Small intestine (tissue), 7 donors: ENCODE measurements at regions not wholly inside any gene's neighbourhood (a gene's known extent, or its start where the extent isn't known, plus 50 kb on each side); places are given as distances from the start of the nearest gene placed in this dataset.
A peak's percentile ranks its signal among the peaks of the same experiment; 100 is the strongest.

Source experiments
- DNase-seq, 2 donors: peaks; one replicate each; pipeline versions ENCODE4 v3.0.0 to v3.0.0-alpha.2; 2013
- FAIRE-seq: peaks from 2 replicates; lab custom pipeline; 2012; peaks lifted over from hg19 to GRCh38; lab: Jason Lieb, UNC
- H3K27ac ChIP-seq, 3 donors: one replicate each; pipeline ENCODE4 v1.5.1; 2013; ENCODE audit warnings: low read length in 2 of 3, mild to moderate bottlenecking in 2 of 3, control low read depth in 1 of 3, inconsistent platforms in 1 of 3, low read depth in 1 of 3, moderate library complexity in 1 of 3
- H3K27me3 ChIP-seq, 3 donors: one replicate each; pipeline ENCODE4 v1.6.1; 2013; ENCODE audit warnings: low read length in 3 of 3, inconsistent platforms in 1 of 3; ENCODE audit not compliant: control insufficient read depth in 3 of 3, insufficient read depth in 3 of 3
- H3K36me3 ChIP-seq, 3 donors: one replicate each; pipeline ENCODE4 v1.6.1; 2013; ENCODE audit warnings: low read length in 3 of 3, inconsistent platforms in 1 of 3, low read depth in 1 of 3, mild to moderate bottlenecking in 1 of 3, moderate library complexity in 1 of 3; ENCODE audit not compliant: control insufficient read depth in 3 of 3, insufficient read depth in 2 of 3
- H3K4me1 ChIP-seq, 3 donors: one replicate each; pipeline ENCODE4 v1.6.1; 2013; ENCODE audit warnings: low read length in 2 of 3, inconsistent platforms in 1 of 3, low read depth in 1 of 3, mild to moderate bottlenecking in 1 of 3, moderate library complexity in 1 of 3; ENCODE audit not compliant: control insufficient read depth in 3 of 3, insufficient read depth in 2 of 3
- H3K4me3 ChIP-seq, 3 donors: one replicate each; pipeline ENCODE4 v1.5.1; 2013; ENCODE audit warnings: low read length in 3 of 3, control low read depth in 1 of 3, inconsistent platforms in 1 of 3, low read depth in 1 of 3, mild to moderate bottlenecking in 1 of 3, moderate library complexity in 1 of 3
- H3K9me3 ChIP-seq, 2 donors: one replicate each; pipeline ENCODE4 v1.6.1; 2013; ENCODE audit warnings: low read depth in 1 of 2, low read length in 1 of 2; ENCODE audit not compliant: control insufficient read depth in 2 of 2, insufficient read depth in 1 of 2
- WGBS, 3 donors: extraction: QIAGEN DNeasy Blood & Tissue Kit; methylation state at CpG; one replicate each; pipeline ENCODE4 v1.1.7; 2013; 5-methylcytosine and 5-hydroxymethylcytosine counted together
- donor health status: healthy with polysubstance abuse.
- donor health status: control.
- donor health status: control.
- donor health status: Bipolar disorder and iron deficiency.
- donor health status: healthy.

DNA sequence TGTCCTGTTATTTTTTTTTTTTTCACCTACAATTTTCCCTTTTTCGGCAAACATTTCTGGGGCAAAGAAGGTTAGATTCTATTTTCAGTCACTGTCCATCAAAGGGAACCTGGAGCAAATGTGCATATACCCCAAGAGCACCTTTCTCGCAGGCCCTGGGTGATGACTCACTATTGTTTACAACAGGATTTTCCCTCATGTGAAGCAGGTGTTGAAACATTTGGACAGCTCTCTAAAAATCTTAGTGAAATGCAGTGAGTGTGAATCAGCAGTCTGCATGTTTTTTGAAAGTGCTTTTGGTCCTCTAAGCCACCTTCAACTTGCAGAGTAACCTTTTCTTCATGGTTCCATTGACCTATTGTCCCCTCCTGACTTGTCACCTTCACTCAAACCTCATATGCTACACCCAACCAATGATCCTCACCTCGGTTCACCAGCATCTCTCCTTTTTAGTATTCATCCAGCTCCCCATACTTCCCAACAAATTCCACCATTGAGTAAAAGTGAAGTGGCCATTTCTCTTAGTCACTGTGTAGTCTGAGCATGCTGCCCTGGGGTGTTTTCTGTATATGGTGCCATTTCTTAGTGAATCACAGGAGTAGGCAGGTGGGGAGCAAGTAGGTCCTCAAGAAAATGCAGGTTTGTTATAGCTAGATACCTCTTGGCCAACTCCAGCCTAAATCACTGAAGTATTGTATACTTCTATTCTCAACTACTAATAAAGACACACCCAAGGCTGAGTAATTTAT is 260.2 kb downstream of the BMP4 start:
- Histone ChIP-seq H3K9me3 (no peaks in the 10 kb centered on the region), H3K4me3 (no peak overlapping the region), H3K27me3 (no peaks in the 10 kb centered on the region), H3K27ac (no peak overlapping the region), H3K36me3 (no peaks in the 10 kb centered on the region), H3K4me1 (no peaks in the 10 kb centered on the region)
- FAIRE-seq (no peak), DNase-seq (no peak)
- 60 to 79% (median 68%) methylated on average over 3 of the region's 3 CpGs for WGBS, 3 donors

DNA sequence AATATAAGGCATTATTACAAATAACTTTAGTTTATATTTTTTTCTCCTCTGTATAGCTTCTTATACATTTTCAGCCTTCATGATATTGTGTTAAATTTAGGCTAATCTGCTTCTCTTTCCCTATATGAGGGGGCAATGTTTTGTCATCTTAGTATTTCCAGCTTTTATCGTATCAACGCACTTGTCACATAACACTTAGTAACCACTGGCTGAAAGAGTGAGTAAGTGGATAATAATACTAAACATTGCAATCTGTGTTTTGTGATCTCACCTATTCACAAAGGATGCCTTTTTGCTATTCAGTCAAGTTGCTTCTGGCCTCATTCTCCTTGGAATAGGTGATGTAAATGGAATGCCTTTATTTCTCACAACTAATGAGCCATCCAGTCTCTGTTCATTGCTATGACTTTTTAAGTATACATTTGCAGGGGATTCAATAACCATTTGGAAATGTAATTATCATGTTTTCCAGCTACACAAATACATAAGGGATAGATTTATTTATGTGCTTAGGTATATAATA is 260.9 kb downstream of the BMP4 start:
- FAIRE-seq, result no peak
- 94 to 99% (median 94%) methylated on average over 2 of the region's 2 CpGs for WGBS, 3 donors

DNA sequence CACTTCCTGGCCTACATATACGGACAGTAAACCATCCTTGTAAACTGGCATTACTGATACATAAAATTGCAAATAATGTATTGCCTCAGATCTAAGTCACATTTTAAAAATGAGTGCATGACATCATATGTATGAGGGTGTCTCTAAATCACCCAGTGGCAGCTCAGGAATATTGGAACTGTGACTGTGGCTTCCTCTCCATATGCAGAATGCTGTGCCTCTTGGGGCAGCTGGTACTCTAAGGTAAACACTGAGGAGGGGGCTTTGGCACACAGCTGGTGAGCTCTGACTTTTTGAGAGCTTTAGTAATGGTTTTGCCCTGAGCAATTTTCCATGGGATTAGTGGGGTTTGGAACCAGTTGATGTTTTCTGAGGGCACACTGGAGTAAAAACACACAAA is 263.7 kb downstream of the BMP4 start:
- H3K4me1 ChIP-seq, result no peaks in the 10 kb centered on the region
- no peaks in the 10 kb centered on the region for H3K27me3 ChIP-seq
- H3K36me3 ChIP-seq, result no peaks in the 10 kb centered on the region
- no peaks in the 10 kb centered on the region for H3K9me3 ChIP-seq
- DNase-seq (no peak), FAIRE-seq (no peak)
- WGBS, 3 donors, result 72 to 92% (median 84%) methylated on average over 1 of the region's 1 CpG
- no peak overlapping the region for H3K4me3 ChIP-seq
- no peak overlapping the region for H3K27ac ChIP-seq

More for the DNA sequence above, 260.9 kb downstream of the BMP4 start:
- Histone ChIP-seq H3K27ac (no peak overlapping the region), H3K4me1 (no peaks in the 10 kb centered on the region), H3K27me3 (no peaks in the 10 kb centered on the region), H3K36me3 (no peaks in the 10 kb centered on the region), H3K4me3 (no peak overlapping the region), H3K9me3 (no peaks in the 10 kb centered on the region)
- no peak for DNase-seq

DNA sequence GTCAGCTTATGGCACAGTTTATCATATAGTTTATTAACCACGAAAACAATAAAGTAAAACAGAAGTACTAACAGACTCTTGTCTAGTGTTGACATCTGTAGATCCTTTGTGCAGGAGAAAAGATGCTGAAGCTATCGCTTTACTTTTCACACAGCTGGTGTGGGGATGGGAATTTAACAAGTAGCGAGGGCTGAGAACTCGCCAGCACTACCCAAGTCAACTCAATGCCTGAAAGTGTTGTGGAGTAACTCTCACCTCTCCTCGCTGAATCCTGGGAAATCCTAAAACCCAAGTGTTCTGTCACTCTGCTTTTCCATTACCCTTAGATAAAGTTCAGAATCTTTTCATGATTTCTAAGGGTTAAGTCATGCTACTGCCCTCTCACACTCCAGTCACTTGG is 264.2 kb downstream of the BMP4 start:
- H3K9me3 ChIP-seq, result no peaks in the 10 kb centered on the region
- FAIRE-seq (no peak), DNase-seq (no peak)
- H3K4me1 ChIP-seq, result no peaks in the 10 kb centered on the region
- H3K27ac ChIP-seq, result no peak overlapping the region
- 88 to 92% (median 92%) methylated on average over 5 of the region's 5 CpGs for WGBS, 3 donors
- H3K36me3 ChIP-seq, result no peaks in the 10 kb centered on the region
- no peak overlapping the region for H3K4me3 ChIP-seq
- H3K27me3 ChIP-seq, result no peaks in the 10 kb centered on the region

DNA sequence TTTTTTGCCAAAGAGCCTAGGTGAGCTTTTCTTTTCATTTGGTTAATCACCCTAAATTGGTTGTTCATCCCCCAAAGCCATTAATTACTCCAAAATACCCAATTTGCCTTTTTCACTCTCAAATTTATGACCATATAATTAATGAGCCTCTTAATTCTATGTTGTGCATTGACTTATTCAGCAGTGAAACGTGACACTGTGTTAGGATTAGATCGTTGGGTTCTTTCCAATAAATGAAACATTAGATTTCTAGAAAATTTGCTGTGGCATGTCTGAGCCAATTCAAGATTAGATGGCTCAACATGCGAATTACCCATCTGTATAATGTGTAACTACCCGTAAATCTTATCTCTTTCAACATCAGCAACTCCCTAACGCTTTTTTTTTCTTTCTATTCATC is 273.4 kb downstream of the BMP4 start:
- H3K27ac ChIP-seq, result no peak overlapping the region
- H3K9me3 ChIP-seq, result no peaks in the 10 kb centered on the region
- no peak overlapping the region for H3K4me3 ChIP-seq
- DNase-seq (peak in 1 of 2 donors; percentile 8), FAIRE-seq (no peak)
- 8 to 44% (median 21%) methylated on average over 5 of the region's 5 CpGs for WGBS, 3 donors
- no peaks in the 10 kb centered on the region for H3K36me3 ChIP-seq
- no peaks in the 10 kb centered on the region for H3K4me1 ChIP-seq
- H3K27me3 ChIP-seq, result no peaks in the 10 kb centered on the region

DNA sequence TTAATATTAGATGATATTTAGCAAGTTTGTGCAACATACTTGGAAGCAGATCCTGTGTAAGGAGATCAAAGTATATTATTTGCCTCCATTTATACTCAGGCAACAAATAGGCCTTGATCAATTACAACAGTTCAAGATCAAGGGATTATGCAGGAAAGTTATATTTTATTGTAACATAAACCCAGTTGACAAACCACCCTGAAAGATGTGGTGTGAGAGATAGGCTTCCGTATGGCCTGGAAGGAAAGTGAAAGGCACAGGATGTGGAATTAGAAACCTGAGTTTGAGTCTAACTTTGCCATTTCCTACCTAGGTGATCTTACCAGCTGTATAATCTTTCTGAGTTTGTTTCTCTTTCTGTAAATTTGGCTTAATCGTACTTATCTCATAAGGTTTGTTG is 284.1 kb downstream of the BMP4 start:
- no peak overlapping the region for H3K27ac ChIP-seq
- DNase-seq, result no peak
- H3K9me3 ChIP-seq, result peaks cover 0 to 5% of the 10 kb centered on the region in 2 donors
- FAIRE-seq, result no peak
- no peaks in the 10 kb centered on the region for H3K36me3 ChIP-seq
- H3K4me3 ChIP-seq, result no peak overlapping the region
- no peaks in the 10 kb centered on the region for H3K27me3 ChIP-seq
- 78 to 83% (median 82%) methylated on average over 2 of the region's 2 CpGs for WGBS, 3 donors
- H3K4me1 ChIP-seq, result no peaks in the 10 kb centered on the region

DNA sequence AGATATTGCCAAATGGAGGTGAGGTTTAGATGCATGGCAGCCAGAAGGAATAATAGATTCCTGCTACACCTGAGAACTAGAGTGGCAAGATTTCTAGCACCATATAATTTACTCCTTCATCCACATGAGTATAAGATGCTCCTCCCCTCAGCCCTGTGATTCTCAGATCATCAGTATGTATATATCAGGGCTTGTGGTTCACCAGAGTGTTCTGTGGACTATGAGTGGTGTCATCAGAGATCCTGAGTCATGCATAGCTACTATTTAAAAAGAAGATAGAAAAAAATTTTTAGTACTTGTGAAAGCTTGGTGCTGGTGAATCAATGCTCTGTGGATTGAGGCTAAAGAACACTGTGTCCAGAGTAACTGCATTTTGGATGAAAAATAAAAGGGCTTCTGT is 285.9 kb downstream of the BMP4 start:
- Histone ChIP-seq H3K27ac (no peak overlapping the region), H3K36me3 (no peaks in the 10 kb centered on the region), H3K27me3 (no peaks in the 10 kb centered on the region), H3K4me3 (no peak overlapping the region), H3K9me3 (no peaks in the 10 kb centered on the region), H3K4me1 (no peaks in the 10 kb centered on the region)
- FAIRE-seq (no peak), DNase-seq (no peak)

DNA sequence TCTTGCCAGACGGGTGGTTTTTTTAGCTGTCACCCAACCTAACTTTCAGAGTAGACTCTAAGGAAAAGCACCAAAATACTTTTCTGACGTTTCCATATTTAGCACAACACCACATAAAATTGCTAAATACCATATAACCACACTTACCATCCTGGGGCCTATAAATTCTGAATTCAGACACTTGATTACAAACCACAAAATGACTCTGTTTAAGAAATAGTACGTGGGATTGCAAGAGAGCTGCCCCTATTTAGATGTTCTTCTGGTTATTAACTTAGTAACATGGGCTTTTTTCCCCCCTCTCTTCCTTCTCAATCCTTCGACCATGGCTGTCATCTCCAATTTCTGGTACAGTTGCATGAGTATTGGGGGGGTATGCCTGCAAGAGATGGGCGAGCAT is 287.7 kb downstream of the BMP4 start:
- Histone ChIP-seq H3K36me3 (no peaks in the 10 kb centered on the region), H3K27ac (no peak overlapping the region), H3K27me3 (no peaks in the 10 kb centered on the region), H3K4me3 (no peak overlapping the region), H3K4me1 (peaks cover 0 to 4% (median 0%) of the 10 kb centered on the region in 3 donors), H3K9me3 (no peaks in the 10 kb centered on the region)
- no peak for FAIRE-seq
- no peak for DNase-seq
- 55 to 79% (median 64%) methylated on average over 5 of the region's 5 CpGs for WGBS, 3 donors

DNA sequence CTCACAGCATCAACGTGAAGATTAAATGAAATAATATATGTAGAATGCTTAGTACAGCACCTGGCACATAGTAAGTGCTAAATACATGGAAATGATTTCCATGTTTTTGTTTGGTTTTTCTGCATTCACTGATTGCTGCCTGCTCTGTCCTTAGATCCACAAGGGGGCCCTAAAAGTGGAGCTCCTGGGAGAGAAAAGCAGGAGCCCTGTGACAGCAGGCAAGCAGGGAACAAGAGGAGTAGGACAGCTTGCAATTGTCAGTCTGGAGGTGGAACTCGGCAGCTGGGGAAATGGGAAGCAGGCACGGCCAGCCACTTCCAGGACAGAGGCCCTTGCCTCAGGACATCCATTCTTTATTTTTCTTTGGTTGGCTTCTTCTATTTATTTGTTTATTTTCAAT is 292.9 kb downstream of the BMP4 start:
- WGBS, 3 donors, result 42 to 48% (median 45%) methylated on average over 3 of the region's 3 CpGs
- no peak overlapping the region for H3K27ac ChIP-seq
- peaks cover 0 to 6% (median 0%) of the 10 kb centered on the region in 3 donors for H3K4me1 ChIP-seq
- no peaks in the 10 kb centered on the region for H3K9me3 ChIP-seq
- H3K4me3 ChIP-seq, result no peak overlapping the region
- no peaks in the 10 kb centered on the region for H3K27me3 ChIP-seq
- no peaks in the 10 kb centered on the region for H3K36me3 ChIP-seq
- FAIRE-seq, result no peak
- peak; percentile 38 to 50 for DNase-seq
